DMS114 treated with DMSO at 0.1 percent for 48 hours (cell line): ENCODE measurements at regions not wholly inside any gene's neighbourhood (a gene's known extent, or its start where the extent isn't known, plus 50 kb on each side); places are given as distances from the start of the nearest gene placed in this dataset.
"Not testable (repeated sequence)": the region's sequence is repeated elsewhere in the genome, so short reads cannot be mapped to it uniquely, and the experiment has no call there.

Experiments used
- DNase-seq: peaks from one replicate; lab custom pipeline; 2025; ENCODE audit not compliant: unreplicated experiment; lab: John Stamatoyannopoulos, UW

DNA sequence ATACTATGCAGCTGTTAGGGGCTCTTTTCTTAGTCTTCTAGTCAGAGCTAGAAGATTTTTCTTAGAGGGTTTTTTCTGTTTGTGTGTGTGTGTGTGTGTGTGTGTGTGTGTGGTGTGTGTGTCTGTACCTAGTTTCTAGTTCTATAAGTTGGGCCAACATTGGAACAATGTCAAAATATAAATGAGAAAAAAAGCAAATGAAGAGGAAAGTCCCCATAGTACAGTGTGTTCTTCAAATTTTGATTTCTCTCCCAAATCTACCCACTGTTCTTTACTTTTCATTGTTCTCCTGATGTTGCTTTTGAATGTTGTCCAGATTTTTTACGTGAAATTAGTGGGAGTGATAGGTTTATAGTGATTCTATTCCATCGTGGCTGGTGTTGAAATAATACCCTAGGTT lies 2153.4 kb upstream of the RAG2 start:
- no peak for DNase-seq

DNA sequence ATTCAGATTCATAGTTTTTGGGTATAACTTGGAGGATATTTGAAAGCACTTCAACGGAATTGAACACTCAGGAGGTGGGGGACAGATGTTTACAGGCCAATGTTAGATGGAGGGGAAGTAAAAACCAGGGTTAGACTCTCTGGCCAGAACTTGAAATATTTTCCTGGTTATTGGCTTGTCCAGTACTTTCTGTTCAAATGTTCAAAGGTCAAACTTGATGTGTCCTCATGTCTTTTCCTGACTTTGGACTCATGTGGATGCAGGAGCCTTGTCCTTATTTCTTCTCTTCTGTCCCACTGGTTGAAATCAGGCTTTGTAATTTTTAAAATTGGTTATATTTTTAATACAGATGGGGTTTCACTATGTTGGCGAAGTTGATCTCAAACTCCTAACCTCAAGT lies 2148.5 kb upstream of the RAG2 start:
- not testable (repeated sequence) for DNase-seq

- DNase-seq, result no peak
These were observed 2125.3 kb upstream of the RAG2 start for GRCh38 chr11:38723361-38723760.

DNA sequence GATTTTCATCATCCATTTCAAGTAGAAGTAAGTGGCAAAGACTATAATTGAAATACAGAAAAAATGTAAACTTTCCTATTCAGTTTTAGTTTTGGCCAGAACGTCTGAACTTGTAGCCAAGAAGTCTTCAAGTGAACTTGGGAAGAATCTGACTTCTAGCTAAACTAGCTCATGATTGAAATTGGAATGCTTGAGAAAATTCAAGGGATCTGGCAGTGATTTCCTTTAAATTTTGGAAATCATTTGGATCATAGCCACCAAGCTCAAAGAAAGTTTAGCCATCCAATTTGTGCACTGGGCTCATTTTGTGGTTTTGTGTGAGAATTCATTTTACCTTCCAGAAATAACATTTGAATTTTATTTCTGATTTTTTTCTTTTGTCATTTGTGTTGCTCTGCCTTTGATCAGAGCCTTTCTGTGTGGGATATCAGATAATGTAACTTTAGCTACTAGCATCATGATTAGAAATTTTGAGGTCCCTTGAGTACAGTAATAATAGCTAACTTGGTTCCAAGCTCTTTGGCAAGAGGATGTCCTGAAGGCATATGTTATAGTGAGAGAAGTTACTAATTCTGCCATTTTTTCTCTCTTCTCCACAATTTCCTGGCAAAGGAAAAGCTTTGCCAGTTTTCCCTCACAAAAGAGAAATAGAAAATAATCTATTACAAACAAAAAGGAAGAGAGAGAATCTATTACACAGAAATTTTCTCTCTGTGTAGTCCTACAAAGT lies 2123.7 kb upstream of the RAG2 start:
- DNase-seq, result no peak

DNA sequence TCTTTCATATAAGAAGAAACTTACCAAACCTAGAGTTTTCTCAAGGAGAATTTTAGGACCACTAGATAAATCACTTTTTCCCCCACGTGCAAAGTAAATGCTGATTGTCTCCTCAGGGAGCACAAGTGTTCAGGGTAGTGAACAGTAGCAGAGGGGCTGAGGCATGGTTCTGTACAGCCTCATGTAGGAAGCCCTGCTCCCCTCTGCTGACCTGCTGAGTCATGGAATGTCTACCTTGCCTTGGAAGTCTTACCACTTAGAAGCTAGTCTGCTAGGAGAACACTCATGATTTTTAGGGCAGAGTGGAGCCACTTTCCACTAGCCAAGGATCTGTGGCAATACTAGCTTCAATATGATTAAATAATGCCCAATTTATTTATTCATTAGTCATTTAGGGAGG lies 2120.6 kb upstream of the RAG2 start:
- DNase-seq, result no peak

GRCh38 chr11:38718049-38718448 lies 2120.0 kb upstream of the RAG2 start:
- no peak for DNase-seq

DNA sequence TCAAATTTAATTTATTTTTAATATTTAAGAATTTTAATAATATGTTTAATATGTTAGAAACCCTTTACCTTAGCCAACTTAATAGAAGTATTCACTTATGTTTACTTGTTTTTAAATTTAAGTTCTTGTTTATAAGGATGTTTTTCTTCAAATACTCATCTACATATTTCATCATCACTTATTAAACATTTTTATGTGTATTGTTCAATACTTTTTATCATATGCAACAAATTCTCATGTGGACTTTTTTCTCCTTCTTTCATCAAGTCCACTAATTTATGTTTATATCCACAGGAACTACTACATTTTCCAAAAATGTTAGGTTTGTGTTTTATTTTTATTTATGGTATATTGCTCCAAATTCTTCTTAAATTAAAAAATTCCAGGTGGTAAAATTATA lies 2113.1 kb upstream of the RAG2 start:
- no peak for DNase-seq

GRCh38 chr11:38710262-38710661 lies 2112.2 kb upstream of the RAG2 start:
- no peak for DNase-seq

- no peak for DNase-seq
These were observed 2102.1 kb upstream of the RAG2 start for GRCh38 chr11:38700111-38700510.

GRCh38 chr11:38693306-38693705 lies 2095.3 kb upstream of the RAG2 start:
- no peak for DNase-seq

DNA sequence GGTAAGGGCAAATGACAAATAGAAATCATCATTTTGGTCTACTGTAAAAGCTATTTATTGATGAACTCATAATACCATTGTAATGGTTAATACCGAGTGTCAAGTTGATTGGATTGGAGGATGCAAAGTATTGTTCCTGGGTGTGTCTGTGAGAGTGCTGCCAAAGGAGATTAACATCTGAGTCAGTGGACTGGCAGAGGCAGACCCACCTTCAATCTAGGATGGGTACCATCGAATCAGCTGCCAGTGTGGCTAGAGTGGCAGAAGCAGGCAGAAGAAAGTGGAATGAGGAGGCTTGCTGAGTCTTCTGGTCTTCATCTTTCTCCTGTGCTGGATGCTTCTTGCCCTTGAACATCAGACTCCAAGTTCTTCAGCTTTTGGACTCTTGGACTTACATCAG lies 2092.2 kb upstream of the RAG2 start:
- not testable (repeated sequence) for DNase-seq

- DNase-seq, result no peak
These were observed 2089.0 kb upstream of the RAG2 start for GRCh38 chr11:38687008-38687407.

- no peak for DNase-seq
These were observed 2085.4 kb upstream of the RAG2 start for GRCh38 chr11:38683484-38683883.

GRCh38 chr11:38680746-38681145 lies 2082.7 kb upstream of the RAG2 start:
- no peak for DNase-seq

- no peak for DNase-seq
These were observed 2082.1 kb upstream of the RAG2 start for GRCh38 chr11:38680166-38680565.

DNA sequence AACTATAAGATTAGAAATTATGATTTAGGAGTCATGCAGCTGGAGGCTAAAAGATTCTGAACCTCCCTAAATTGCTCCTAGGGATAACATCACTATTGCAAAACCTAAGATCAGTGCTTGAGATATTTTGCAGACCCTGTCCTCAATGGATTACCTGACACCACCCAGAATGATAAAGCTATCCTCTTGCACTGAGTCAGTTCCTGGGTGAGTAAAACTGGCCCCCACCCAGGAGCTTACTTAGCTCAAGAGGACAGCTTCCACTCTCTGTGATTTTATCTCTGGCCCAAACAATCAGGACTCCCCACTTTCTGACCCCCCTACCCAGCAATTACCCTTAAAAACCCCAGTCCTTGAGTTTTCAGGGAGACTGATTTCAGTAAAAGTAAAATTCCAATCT lies 2074.4 kb upstream of the RAG2 start:
- no peak for DNase-seq

- no peak for DNase-seq
These were observed 2069.3 kb upstream of the RAG2 start for GRCh38 chr11:38667359-38667758.

- no peak for DNase-seq
These were observed 2050.6 kb upstream of the RAG2 start for GRCh38 chr11:38648604-38649003.

DNA sequence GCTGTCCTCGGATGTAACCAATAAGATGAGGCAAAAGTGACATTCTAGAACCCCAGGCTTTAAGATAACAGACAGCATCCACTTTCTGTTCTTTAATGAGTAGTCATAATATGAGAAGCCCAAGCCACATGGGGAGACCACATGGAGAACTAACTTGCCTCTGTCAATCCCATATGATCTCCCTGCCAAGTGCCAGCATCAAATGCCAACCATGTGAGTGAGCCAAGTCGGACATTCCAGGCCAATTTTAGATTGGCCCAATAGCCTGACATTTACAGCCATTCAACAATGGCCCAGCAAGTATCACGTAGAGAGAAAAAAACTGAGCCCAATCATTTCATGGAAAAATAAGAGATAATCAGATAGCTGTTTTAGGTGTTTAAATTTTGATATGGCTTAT lies 2048.3 kb upstream of the RAG2 start:
- no peak for DNase-seq

- no peak for DNase-seq
These were observed 2042.8 kb upstream of the RAG2 start for GRCh38 chr11:38640854-38641253.

DNA sequence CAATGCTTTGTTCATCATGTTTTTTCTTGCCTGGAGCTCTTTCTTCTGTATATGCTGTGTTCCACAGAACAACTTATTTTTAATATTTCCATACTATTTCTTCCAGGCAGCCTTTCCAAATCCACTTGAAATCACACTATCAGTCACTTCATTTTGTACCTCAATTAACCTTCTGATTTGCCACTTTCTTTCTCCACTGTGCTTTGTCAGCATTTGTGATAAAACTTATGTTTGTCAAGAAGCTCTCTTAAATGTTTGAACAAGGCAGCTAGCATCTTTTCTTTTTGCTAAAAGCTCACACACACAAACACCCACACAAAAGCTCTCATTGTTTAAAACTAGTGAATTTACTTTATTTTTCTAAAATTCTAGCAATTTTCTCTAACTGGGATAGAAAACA lies 2014.7 kb upstream of the RAG2 start:
- DNase-seq, result no peak

DNA sequence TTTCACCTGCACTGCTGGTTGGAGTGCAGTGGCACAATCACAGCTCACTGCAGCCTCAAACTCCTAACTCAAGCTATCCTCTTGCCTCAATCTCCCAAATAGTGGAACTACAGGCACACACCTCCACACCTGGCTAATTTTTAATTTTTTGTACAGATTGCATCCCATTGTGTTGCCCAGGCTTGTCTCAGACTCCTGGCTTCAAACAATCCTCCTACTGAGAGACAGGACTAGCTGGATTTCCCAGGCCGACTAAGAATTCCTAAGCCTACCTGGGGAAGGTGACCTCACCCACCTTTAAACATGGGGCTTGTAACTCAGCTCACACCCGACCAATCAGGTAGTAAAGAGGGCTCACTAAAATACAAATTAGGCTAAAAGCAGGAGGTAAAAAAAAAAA lies 2003.3 kb upstream of the RAG2 start:
- not testable (repeated sequence) for DNase-seq

DNA sequence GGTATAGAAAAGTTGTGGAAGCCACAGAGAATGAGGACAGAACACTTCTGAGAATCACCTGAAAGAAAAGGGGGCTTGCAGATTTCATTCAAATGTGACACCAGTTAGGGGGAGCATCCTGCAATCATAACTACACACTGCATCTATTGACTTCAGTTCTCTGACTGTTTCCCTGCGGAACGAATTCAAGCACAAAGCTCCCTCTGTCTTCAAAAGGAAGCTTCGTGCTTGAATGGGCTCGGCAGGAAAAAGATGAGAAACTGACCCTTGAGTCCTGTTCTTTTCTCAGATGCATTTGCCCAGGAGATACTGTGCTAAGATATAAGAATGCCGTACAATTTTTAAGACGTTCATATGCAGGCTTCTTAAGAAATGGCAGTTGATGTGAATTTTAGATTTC lies 2000.4 kb upstream of the RAG2 start:
- DNase-seq, result no peak
